ENCODE measurements at regions not wholly inside any gene's neighbourhood (a gene's known extent, or its start where the extent isn't known, plus 50 kb on each side); places are given as distances from the start of the nearest gene placed in this dataset.

GRCh38 chr18:70822691-70823090, 533.8 kb downstream of the SOCS6 start:
- FAIRE-seq, result no peak
- WGBS (ENCODE audit: low lambda C conversion rate), result 0% methylated on average over 3 of the region's 3 CpGs
- TF ChIP-seq ZNF407 (CRISPR knock-in tag; IDR thresholded peaks at IDR 0.05; ENCODE audit: not compliant biosample characterization), result no peak
- TF ChIP-seq SSRP1 (CRISPR knock-in tag; IDR thresholded peaks at IDR 0.05), result no peak
- TF ChIP-seq ZNF605 (CRISPR knock-in tag; IDR thresholded peaks at IDR 0.05), result no peak
- no peak for TF ChIP-seq ZBTB44 (CRISPR knock-in tag; IDR thresholded peaks at IDR 0.05)
- TF ChIP-seq IRF9 (CRISPR knock-in tag; IDR thresholded peaks at IDR 0.05; ENCODE audit: borderline replicate concordance), result no peak
- no peak for TF ChIP-seq ZFP36 (IDR thresholded peaks at IDR 0.05; ENCODE audit: borderline replicate concordance, low read depth, low read length, partially characterized antibody)
- no peak for TF ChIP-seq ATF2 (CRISPR knock-in tag; IDR thresholded peaks at IDR 0.05)
- no peak for TF ChIP-seq ZNF607 (CRISPR knock-in tag; IDR thresholded peaks at IDR 0.05; ENCODE audit: borderline replicate concordance)
- no peak for TF ChIP-seq THAP9 (CRISPR knock-in tag; IDR thresholded peaks at IDR 0.05; ENCODE audit: borderline replicate concordance)

More at GRCh38 chr18:70822691-70823090, 533.8 kb downstream of the SOCS6 start:
- no peak overlapping the region for H3K4me3 ChIP-seq (replicated peaks in 1 of 3; ENCODE audit: insufficient read depth in 1 of 3, low read depth in 2 of 3, low read length in 3 of 3)
- no peak overlapping the region for H3K4me2 ChIP-seq (ENCODE audit: low read depth, low read length)
- DNase-seq (ENCODE audit: low spot score), result no peak
- intact Hi-C loops (cut with micrococcal nuclease; ENCODE audit: unreplicated experiment), result no loop called here
- no peaks in the 10 kb centered on the region for H3K27me3 ChIP-seq (ENCODE audit: control insufficient read depth in 1 of 2, insufficient read depth in 2 of 2, low read length in 2 of 2)
- no peaks in the 10 kb centered on the region for H3K36me3 ChIP-seq (replicated peaks in 1 of 2; ENCODE audit: control insufficient read depth in 1 of 2, insufficient read depth in 2 of 2, low read length in 2 of 2)
- H3K27ac ChIP-seq (ENCODE audit: extremely low read length, insufficient read depth, low read length), result no peak overlapping the region
- POLR2A ChIA-PET, result no interaction called here
- no peak overlapping the region for H3K9ac ChIP-seq (ENCODE audit: insufficient read depth, low read depth, low read length)
- in situ Hi-C loops (cut with HindIII; ENCODE audit: extremely low pct_ligation_motif_present, low pct_unique_long_range_greater_than_20kb), result no loop called here
- no peaks in the 10 kb centered on the region for H3K79me2 ChIP-seq (ENCODE audit: insufficient read depth, low read length)
- H2AFZ ChIP-seq (ENCODE audit: low read length), result no peak overlapping the region
- no TSS peak for BruUV-seq (replicated peaks)
- H3K9me3 ChIP-seq (ENCODE audit: low read length), result no peaks in the 10 kb centered on the region
- CTCF ChIA-PET (ENCODE audit: low intra/inter-chr PET ratio, low total read pairs), result no interaction called here
- no peak for ATAC-seq
- no peaks in the 10 kb centered on the region for H4K20me1 ChIP-seq (ENCODE audit: insufficient read depth, low read length)
- no peaks in the 10 kb centered on the region for H3K4me1 ChIP-seq (ENCODE audit: insufficient read depth, low read length)

Measured in HepG2 (cell line).